ENCODE measurements at regions not wholly inside any gene's neighbourhood (a gene's known extent, or its start where the extent isn't known, plus 50 kb on each side); places are given as distances from the start of the nearest gene placed in this dataset.

- Histone ChIP-seq H2AFZ (ENCODE audit: low read length) (no peak overlapping the region), H4K20me1 (ENCODE audit: control insufficient read depth, extremely low read depth, insufficient read depth, low read length) (no peaks in the 10 kb centered on the region), H3K36me3 (ENCODE audit: control insufficient read depth, insufficient read depth, low read length) (no peaks in the 10 kb centered on the region), H3K4me2 (ENCODE audit: extremely low read depth, insufficient read depth, low read length) (no peak overlapping the region), H3K27ac (ENCODE audit: insufficient read depth, low read length) (no peak overlapping the region), H3K9me3 (ENCODE audit: control insufficient read depth, insufficient read depth, low read depth, low read length) (no peaks in the 10 kb centered on the region), H3K27me3 (ENCODE audit: control insufficient read depth, insufficient read depth, low read length) (no peaks in the 10 kb centered on the region), H3K4me1 (ENCODE audit: control insufficient read depth, extremely low read depth, insufficient read depth, low read length) (no peaks in the 10 kb centered on the region), H3K9ac (ENCODE audit: insufficient read depth, low read length) (no peak overlapping the region), H3K79me2 (ENCODE audit: control insufficient read depth, insufficient read depth, low read length) (no peaks in the 10 kb centered on the region), H3K4me3 (replicated peaks in 1 of 4; ENCODE audit: control extremely low read depth in 1 of 4, insufficient read depth in 1 of 4, low read depth in 3 of 4, low read length in 4 of 4) (no peak overlapping the region)
- TF ChIP-seq CTCF (conservative IDR thresholded peaks at IDR 0.05 in 1 of 2, IDR thresholded peaks at IDR 0.05 in 1 of 2; ENCODE audit: low read depth in 1 of 2, low read length in 2 of 2) (no peak), EZH2 (IDR thresholded peaks at IDR 0.05; ENCODE audit: low read length, missing control alignments) (no peak)
- no peak for DNase-seq (ENCODE audit: low read depth in 2 of 2)
These were observed 1540.0 kb upstream of the PABPC4L start for GRCh38 chr4:135741583-135741982.

GRCh38 chr4:135739354-135739753 lies 1537.8 kb upstream of the PABPC4L start:
- Histone ChIP-seq H3K4me1 (ENCODE audit: control insufficient read depth, extremely low read depth, insufficient read depth, low read length) (no peaks in the 10 kb centered on the region), H3K27ac (ENCODE audit: insufficient read depth, low read length) (no peak overlapping the region), H3K4me3 (replicated peaks in 1 of 4; ENCODE audit: control extremely low read depth in 1 of 4, insufficient read depth in 1 of 4, low read depth in 3 of 4, low read length in 4 of 4) (no peak overlapping the region)

GRCh38 chr4:135735512-135735911 lies 1533.9 kb upstream of the PABPC4L start:
- Histone ChIP-seq H3K9me3 (ENCODE audit: control insufficient read depth, insufficient read depth, low read depth, low read length) (no peaks in the 10 kb centered on the region), H3K4me1 (ENCODE audit: control insufficient read depth, extremely low read depth, insufficient read depth, low read length) (no peaks in the 10 kb centered on the region), H3K4me2 (ENCODE audit: extremely low read depth, insufficient read depth, low read length) (no peak overlapping the region), H3K9ac (ENCODE audit: insufficient read depth, low read length) (no peak overlapping the region), H3K27ac (ENCODE audit: insufficient read depth, low read length) (no peak overlapping the region), H3K4me3 (replicated peaks in 1 of 4; ENCODE audit: control extremely low read depth in 1 of 4, insufficient read depth in 1 of 4, low read depth in 3 of 4, low read length in 4 of 4) (no peak overlapping the region), H4K20me1 (ENCODE audit: control insufficient read depth, extremely low read depth, insufficient read depth, low read length) (no peaks in the 10 kb centered on the region), H3K27me3 (ENCODE audit: control insufficient read depth, insufficient read depth, low read length) (no peaks in the 10 kb centered on the region), H2AFZ (ENCODE audit: low read length) (no peak overlapping the region), H3K79me2 (ENCODE audit: control insufficient read depth, insufficient read depth, low read length) (no peaks in the 10 kb centered on the region), H3K36me3 (ENCODE audit: control insufficient read depth, insufficient read depth, low read length) (no peaks in the 10 kb centered on the region)
- DNase-seq (ENCODE audit: low read depth in 2 of 2): no peak
- TF ChIP-seq CTCF (conservative IDR thresholded peaks at IDR 0.05 in 1 of 2, IDR thresholded peaks at IDR 0.05 in 1 of 2; ENCODE audit: low read depth in 1 of 2, low read length in 2 of 2): no peak
- no peak for TF ChIP-seq EZH2 (IDR thresholded peaks at IDR 0.05; ENCODE audit: low read length, missing control alignments)

More at GRCh38 chr4:135739354-135739753, 1537.8 kb upstream of the PABPC4L start:
- peak in 1 of 2 donors; percentile 1 for DNase-seq (ENCODE audit: low read depth in 2 of 2)
- no peak overlapping the region for H3K9ac ChIP-seq (ENCODE audit: insufficient read depth, low read length)
- no peaks in the 10 kb centered on the region for H4K20me1 ChIP-seq (ENCODE audit: control insufficient read depth, extremely low read depth, insufficient read depth, low read length)
- no peaks in the 10 kb centered on the region for H3K9me3 ChIP-seq (ENCODE audit: control insufficient read depth, insufficient read depth, low read depth, low read length)
- no peaks in the 10 kb centered on the region for H3K36me3 ChIP-seq (ENCODE audit: control insufficient read depth, insufficient read depth, low read length)
- no peak overlapping the region for H3K4me2 ChIP-seq (ENCODE audit: extremely low read depth, insufficient read depth, low read length)
- TF ChIP-seq EZH2 (IDR thresholded peaks at IDR 0.05; ENCODE audit: low read length, missing control alignments) (no peak), CTCF (conservative IDR thresholded peaks at IDR 0.05 in 1 of 2, IDR thresholded peaks at IDR 0.05 in 1 of 2; ENCODE audit: low read depth in 1 of 2, low read length in 2 of 2) (no peak)
- no peaks in the 10 kb centered on the region for H3K79me2 ChIP-seq (ENCODE audit: control insufficient read depth, insufficient read depth, low read length)
- no peaks in the 10 kb centered on the region for H3K27me3 ChIP-seq (ENCODE audit: control insufficient read depth, insufficient read depth, low read length)
- no peak overlapping the region for H2AFZ ChIP-seq (ENCODE audit: low read length)

Measured in fibroblast of lung (primary cell).